ENCODE measurements at regions not wholly inside any gene's neighbourhood (a gene's known extent, or its start where the extent isn't known, plus 50 kb on each side); places are given as distances from the start of the nearest gene placed in this dataset.

DNA sequence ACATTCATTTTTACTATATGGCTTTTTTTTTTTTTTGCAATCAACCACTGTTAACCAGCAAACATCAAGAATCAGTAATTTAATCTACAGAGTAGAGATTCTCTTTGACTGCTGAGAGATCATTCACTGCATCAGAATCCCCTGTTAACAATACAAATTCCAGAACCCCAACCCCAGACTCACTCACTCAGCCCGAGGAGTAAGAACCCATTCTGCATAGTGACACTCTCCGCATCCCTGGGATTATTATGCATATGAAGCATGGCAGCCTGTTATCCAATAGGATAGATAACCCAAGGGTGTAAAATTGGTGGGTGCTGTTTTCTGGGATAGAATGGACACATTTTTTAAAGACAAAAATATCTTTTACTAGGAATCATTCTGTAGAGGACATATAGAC, 76.3 kb upstream of the CCDC39 start:
- Histone ChIP-seq H3K4me2 (ENCODE audit: low read length) (no peak overlapping the region), H3K4me1 (ENCODE audit: low read length) (no peaks in the 10 kb centered on the region), H3K79me2 (ENCODE audit: low read length) (no peaks in the 10 kb centered on the region), H3K9ac (ENCODE audit: low read length) (no peak overlapping the region), H3K4me3 (ENCODE audit: low read length) (no peak overlapping the region), H4K20me1 (ENCODE audit: insufficient read depth, low read length) (no peaks in the 10 kb centered on the region), H3K36me3 (replicated peaks; ENCODE audit: low read depth, low read length) (no peaks in the 10 kb centered on the region), H2AFZ (ENCODE audit: low read depth, low read length) (no peak overlapping the region), H3K27ac (ENCODE audit: low read length) (no peak overlapping the region), H3K27me3 (ENCODE audit: low read depth, low read length) (no peaks in the 10 kb centered on the region), H3K9me3 (ENCODE audit: insufficient read depth, low read length) (no peaks in the 10 kb centered on the region)
- no peak for TF ChIP-seq EZH2phosphoT487 (IDR thresholded peaks at IDR 0.05; ENCODE audit: low read depth)
- TF ChIP-seq CTCF (IDR thresholded peaks at IDR 0.05; ENCODE audit: low read depth, low read length) = no peak

- H3K4me1 ChIP-seq (ENCODE audit: low read length) = no peaks in the 10 kb centered on the region
- H2AFZ ChIP-seq (ENCODE audit: low read depth, low read length) = no peak overlapping the region
- H3K4me3 ChIP-seq (ENCODE audit: low read length) = no peak overlapping the region
- H4K20me1 ChIP-seq (ENCODE audit: insufficient read depth, low read length) = no peaks in the 10 kb centered on the region
- no peaks in the 10 kb centered on the region for H3K36me3 ChIP-seq (replicated peaks; ENCODE audit: low read depth, low read length)
- no peaks in the 10 kb centered on the region for H3K9me3 ChIP-seq (ENCODE audit: insufficient read depth, low read length)
- TF ChIP-seq CTCF (IDR thresholded peaks at IDR 0.05; ENCODE audit: low read depth, low read length) = no peak
- TF ChIP-seq EZH2phosphoT487 (IDR thresholded peaks at IDR 0.05; ENCODE audit: low read depth) = no peak
- H3K27ac ChIP-seq (ENCODE audit: low read length) = no peak overlapping the region
- no peaks in the 10 kb centered on the region for H3K27me3 ChIP-seq (ENCODE audit: low read depth, low read length)
- H3K9ac ChIP-seq (ENCODE audit: low read length) = no peak overlapping the region
- no peaks in the 10 kb centered on the region for H3K79me2 ChIP-seq (ENCODE audit: low read length)
- H3K4me2 ChIP-seq (ENCODE audit: low read length) = no peak overlapping the region
Measured at GRCh38 chr3:180762866-180763265, 83.6 kb upstream of the CCDC39 start.

DNA sequence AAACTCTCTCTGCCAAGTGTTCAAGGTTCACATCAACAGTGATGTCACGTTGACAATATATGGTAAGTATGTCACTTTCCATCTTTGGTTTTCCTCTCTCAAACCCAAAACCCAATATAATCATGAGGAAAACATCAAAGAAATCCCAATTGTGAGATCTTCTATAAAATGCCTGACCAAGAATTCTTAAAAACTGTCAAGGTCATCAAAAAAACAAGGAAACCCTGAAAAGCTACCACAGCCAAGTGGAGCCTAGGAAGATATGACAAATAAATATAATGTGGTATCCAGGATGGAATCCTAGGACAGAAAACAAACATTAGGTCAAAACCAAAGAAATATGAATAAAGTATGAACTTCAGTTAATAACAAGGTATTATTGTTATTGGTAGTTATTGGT, 85.2 kb upstream of the CCDC39 start:
- H3K36me3 ChIP-seq (replicated peaks; ENCODE audit: low read depth, low read length) = no peaks in the 10 kb centered on the region
- TF ChIP-seq CTCF (IDR thresholded peaks at IDR 0.05; ENCODE audit: low read depth, low read length) = no peak
- no peak for TF ChIP-seq EZH2phosphoT487 (IDR thresholded peaks at IDR 0.05; ENCODE audit: low read depth)
- H3K9me3 ChIP-seq (ENCODE audit: insufficient read depth, low read length) = no peaks in the 10 kb centered on the region
- no peak overlapping the region for H3K27ac ChIP-seq (ENCODE audit: low read length)
- no peaks in the 10 kb centered on the region for H4K20me1 ChIP-seq (ENCODE audit: insufficient read depth, low read length)
- no peaks in the 10 kb centered on the region for H3K27me3 ChIP-seq (ENCODE audit: low read depth, low read length)
- no peak overlapping the region for H2AFZ ChIP-seq (ENCODE audit: low read depth, low read length)
- no peak overlapping the region for H3K4me2 ChIP-seq (ENCODE audit: low read length)
- no peak overlapping the region for H3K4me3 ChIP-seq (ENCODE audit: low read length)
- H3K79me2 ChIP-seq (ENCODE audit: low read length) = no peaks in the 10 kb centered on the region
- no peaks in the 10 kb centered on the region for H3K4me1 ChIP-seq (ENCODE audit: low read length)
- H3K9ac ChIP-seq (ENCODE audit: low read length) = no peak overlapping the region

- no peaks in the 10 kb centered on the region for H3K4me1 ChIP-seq (ENCODE audit: low read length)
- H4K20me1 ChIP-seq (ENCODE audit: insufficient read depth, low read length) = no peaks in the 10 kb centered on the region
- H3K4me2 ChIP-seq (ENCODE audit: low read length) = no peak overlapping the region
- H3K27me3 ChIP-seq (ENCODE audit: low read depth, low read length) = no peaks in the 10 kb centered on the region
- H3K27ac ChIP-seq (ENCODE audit: low read length) = no peak overlapping the region
- no peak overlapping the region for H3K9ac ChIP-seq (ENCODE audit: low read length)
- no peak overlapping the region for H2AFZ ChIP-seq (ENCODE audit: low read depth, low read length)
- no peaks in the 10 kb centered on the region for H3K36me3 ChIP-seq (replicated peaks; ENCODE audit: low read depth, low read length)
- H3K9me3 ChIP-seq (ENCODE audit: insufficient read depth, low read length) = no peaks in the 10 kb centered on the region
- H3K4me3 ChIP-seq (ENCODE audit: low read length) = no peak overlapping the region
- no peaks in the 10 kb centered on the region for H3K79me2 ChIP-seq (ENCODE audit: low read length)
- no peak for TF ChIP-seq EZH2phosphoT487 (IDR thresholded peaks at IDR 0.05; ENCODE audit: low read depth)
- no peak for TF ChIP-seq CTCF (IDR thresholded peaks at IDR 0.05; ENCODE audit: low read depth, low read length)
Measured at GRCh38 chr3:180770639-180771038, 91.3 kb upstream of the CCDC39 start.
